Ishikawa (cell line): ENCODE measurements at regions not wholly inside any gene's neighbourhood (a gene's known extent, or its start where the extent isn't known, plus 50 kb on each side); places are given as distances from the start of the nearest gene placed in this dataset.

Experiments
- CEBPB ChIP-seq: IDR thresholded peaks from 2 replicates; pipeline ENCODE4 v1.6.1; 2012
- EP300 ChIP-seq: IDR thresholded peaks from 2 replicates; pipeline ENCODE4 v1.6.1; 2012; ENCODE audit warnings: borderline replicate concordance
- NFIC ChIP-seq: IDR thresholded peaks from 2 replicates; pipeline ENCODE4 v1.6.1; 2012
- RAD21 ChIP-seq: IDR thresholded peaks from 2 replicates; pipeline ENCODE4 v1.6.1; 2012; ENCODE audit warnings: low read depth
- REST ChIP-seq: IDR thresholded peaks from 2 replicates; pipeline ENCODE4 v1.6.1; 2012; ENCODE audit warnings: low read depth, mild to moderate bottlenecking
- TAF1 ChIP-seq: IDR thresholded peaks from 2 replicates; pipeline ENCODE4 v1.6.1; 2012; ENCODE audit warnings: low read depth, mild to moderate bottlenecking
- TCF12 ChIP-seq: IDR thresholded peaks from 2 replicates; pipeline ENCODE4 v1.6.1; 2012; ENCODE audit warnings: low read depth

GRCh38 chr3:94304954-94305353, 242.1 kb downstream of the NSUN3 start:
- TF ChIP-seq EP300 (no peak), CEBPB (no peak), TCF12 (no peak), RAD21 (no peak), TAF1 (no peak), NFIC (no peak), REST (no peak)
